ENCODE measurements at regions not wholly inside any gene's neighbourhood (a gene's known extent, or its start where the extent isn't known, plus 50 kb on each side); places are given as distances from the start of the nearest gene placed in this dataset.

- DNase-seq, result no peak
Measured at GRCh38 chr10:111936143-111936542, 247.4 kb downstream of the GPAM start.

GRCh38 chr10:111944331-111944730, 239.2 kb downstream of the GPAM start:
- DNase-seq, result no peak

- no peak for DNase-seq
Measured at GRCh38 chr10:111953949-111954348, 229.6 kb downstream of the GPAM start.

GRCh38 chr10:111954386-111954785, 229.2 kb downstream of the GPAM start:
- no peak for DNase-seq

DNA sequence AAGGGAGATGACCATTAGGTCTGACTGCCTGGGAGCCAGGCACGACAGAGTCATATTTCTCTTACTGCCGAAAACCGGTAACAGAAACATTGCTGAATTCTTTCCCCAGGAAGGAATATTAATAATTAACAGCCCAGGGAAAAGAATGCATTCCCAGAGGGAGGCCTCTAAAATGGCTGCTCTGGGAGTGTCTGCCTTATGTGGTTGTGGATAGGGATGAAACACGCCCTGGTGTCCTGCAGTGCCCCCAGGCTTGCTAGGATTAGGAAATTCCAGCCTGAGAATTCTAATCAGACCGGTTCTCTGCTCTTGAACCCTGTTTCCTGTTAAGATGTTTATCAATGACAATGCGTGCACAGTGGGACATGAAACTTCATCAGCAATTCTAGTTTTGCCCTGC, 226.7 kb downstream of the GPAM start:
- no peak for DNase-seq

DNA sequence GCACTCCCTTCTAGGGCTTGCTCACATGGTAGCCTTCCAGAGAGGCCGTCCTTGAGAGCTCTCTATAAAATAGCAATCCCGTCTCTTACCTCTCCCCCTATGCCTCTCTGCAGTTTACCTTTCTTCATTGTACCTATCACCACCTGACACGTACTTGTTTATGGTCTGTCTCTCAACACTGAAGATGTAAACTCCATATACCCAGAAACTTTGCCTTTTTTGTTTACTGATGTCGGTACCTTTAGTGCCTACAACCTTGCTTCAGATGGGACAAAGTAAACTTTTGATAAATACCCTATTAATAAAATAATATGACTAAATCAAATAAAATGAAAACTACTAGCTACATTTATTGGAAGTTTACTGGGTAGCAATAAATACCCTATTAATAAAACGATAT, 220.6 kb downstream of the GPAM start:
- no peak for DNase-seq

DNA sequence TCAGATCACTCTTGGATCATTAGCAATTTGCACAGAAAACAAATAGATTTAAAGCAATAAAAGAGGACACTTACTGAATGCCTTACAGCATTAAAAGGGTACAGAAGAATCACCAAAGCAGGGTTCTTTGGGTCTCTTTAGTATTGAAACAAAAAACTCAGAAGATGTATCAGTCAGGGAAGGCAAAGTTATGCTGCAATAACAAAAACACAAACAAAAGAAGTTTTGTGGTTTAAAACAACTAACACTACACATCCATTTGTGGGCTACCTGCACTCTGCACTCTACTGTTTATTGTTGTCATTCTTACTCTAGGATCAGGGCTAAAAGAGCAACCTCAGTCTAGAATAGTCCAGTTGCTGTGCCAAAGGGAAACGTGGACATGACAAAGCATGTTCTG, 216.4 kb downstream of the GPAM start:
- DNase-seq, result no peak

DNA sequence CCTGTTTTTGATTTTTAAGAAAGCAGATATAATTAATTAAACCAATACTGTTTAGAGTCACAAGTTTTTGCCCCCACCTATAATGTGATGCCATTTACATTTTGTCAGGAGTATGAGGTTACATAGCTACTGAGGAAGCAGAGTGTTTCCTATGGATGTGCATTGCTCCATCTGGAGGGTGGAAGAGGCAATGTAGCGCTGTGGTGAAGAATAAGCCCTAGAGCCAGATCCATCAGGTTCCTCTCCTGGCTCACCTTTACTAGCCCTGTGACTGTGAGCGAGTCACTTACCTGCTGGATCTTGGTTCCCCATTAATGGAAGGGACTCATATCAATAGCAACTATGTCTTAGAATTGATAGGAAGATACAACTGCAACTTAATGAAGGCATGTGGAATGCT, 216.0 kb downstream of the GPAM start:
- no peak for DNase-seq

GRCh38 chr10:111968647-111969046, 214.9 kb downstream of the GPAM start:
- DNase-seq, result no peak

- no peak for DNase-seq
Measured at GRCh38 chr10:111970111-111970510, 213.5 kb downstream of the GPAM start.

DNA sequence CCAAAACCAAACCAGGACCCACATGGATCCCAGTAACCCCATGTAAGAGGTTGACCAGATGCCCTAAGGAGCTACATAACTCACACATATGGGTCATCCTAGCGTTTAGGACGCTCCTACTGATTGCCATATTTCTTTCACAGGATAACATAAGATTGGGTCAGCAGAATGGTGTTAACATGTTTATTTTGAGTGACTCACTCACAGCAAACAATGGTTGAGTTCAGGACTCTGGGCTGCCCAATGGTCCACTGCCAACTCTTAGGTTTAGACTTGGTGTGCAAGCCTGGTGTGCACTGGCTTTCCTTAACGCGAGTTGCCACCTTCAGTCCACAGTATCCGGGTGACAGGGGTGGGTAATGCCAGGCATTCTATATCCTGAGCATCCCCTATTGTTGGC, 211.5 kb downstream of the GPAM start:
- DNase-seq, result no peak

DNA sequence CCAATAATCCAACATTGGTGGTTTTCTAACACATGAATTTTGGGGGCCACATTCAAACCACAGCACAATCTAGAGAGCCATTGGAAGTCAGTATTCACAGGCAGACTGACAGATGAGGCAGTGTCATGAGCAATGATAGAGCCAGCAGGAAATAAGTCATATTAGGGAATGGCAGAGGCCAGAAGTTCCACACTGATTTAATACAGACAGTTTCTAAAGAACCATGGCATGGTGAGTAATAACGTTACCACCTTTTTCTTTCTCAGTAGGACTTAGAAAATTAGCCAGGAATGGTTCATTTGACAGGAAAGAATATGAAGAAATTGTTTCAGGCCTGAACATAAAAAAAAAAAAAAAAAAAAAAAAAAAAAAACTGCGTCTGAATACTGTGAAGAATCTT, 210.3 kb downstream of the GPAM start:
- DNase-seq, result no peak

GRCh38 chr10:111973826-111974225, 209.7 kb downstream of the GPAM start:
- no peak for DNase-seq

DNA sequence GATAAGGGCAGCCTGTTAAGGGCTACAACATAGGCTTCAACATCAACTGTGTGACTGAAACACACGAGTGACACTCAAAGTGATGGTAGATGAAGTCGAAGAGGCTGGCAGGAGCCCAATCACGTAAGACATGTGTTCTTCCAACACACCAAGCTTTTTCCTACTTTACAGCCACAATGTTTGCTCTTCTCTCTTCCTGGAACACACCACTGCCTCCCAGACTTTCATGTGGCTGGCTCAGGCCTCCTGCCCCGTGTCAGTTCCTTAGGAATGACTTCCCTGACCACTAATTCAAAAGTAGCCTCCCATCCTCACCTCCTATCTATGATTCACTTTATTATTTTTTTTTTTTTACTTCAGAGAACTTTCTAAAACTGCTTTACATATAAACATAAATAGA, 209.2 kb downstream of the GPAM start:
- DNase-seq, result no peak

GRCh38 chr10:111976557-111976956, 207.0 kb downstream of the GPAM start:
- DNase-seq, result no peak

- no peak for DNase-seq
Measured at GRCh38 chr10:111984057-111984456, 199.5 kb downstream of the GPAM start.

GRCh38 chr10:111986079-111986478, 197.5 kb downstream of the GPAM start:
- DNase-seq, result no peak

GRCh38 chr10:111988646-111989045, 194.9 kb downstream of the GPAM start:
- DNase-seq, result no peak

DNA sequence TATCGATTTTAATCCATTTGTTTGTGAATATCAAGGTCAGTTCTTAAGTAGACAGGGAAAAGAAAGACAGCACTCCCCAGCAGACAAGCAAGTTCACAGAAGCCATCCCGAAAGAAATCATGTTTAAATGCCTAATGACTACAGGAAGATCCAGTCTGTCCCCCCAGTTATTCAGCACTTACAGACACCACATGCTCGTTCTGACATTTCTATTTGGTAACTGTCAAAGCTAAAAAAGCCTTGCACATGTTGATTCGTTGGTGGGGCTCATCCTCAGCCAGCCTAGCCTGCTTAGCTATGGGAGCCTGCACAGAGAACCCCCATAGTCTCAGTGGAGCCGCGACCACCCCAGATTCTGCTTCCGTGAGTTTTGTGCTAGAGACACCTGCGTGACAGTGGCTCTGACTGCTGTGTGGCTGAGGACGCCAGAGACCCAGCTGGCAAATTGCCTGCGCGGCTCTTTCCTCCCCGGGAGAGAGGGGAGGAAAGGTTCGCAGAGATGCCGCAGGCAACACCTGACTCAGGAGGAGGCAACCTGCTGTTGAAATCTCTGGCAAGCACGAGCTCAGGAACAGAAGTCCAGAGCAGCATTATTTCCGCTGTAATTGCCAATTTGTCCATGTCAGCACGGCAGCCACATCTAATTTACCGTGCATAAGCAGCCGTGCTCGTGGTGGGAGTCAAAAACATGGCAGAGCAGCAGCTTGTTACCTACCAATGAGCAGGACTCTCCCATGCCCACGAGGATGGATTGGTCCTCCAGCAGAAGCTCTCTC, 194.2 kb downstream of the GPAM start:
- peak; percentile 38 for DNase-seq

DNA sequence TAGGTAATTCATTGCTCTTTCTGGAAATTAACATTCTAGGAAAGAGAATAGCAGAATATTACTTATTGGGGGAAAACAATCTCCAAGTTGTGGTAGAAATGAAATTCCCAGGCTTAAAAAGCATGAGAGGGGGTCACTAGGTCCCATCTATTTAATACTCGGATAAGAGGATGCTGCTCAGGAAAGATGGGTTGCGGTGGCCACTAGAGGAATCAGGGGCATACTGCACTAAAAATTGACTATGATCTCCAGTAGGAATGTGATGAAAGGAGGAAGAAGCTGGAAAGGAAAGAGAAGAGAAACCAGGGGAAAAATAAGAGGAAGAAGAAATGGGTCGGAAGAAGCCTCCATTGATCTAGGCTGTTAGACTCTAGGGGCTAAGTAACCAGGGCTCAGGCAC, 192.8 kb downstream of the GPAM start:
- DNase-seq, result no peak

GRCh38 chr10:111993321-111993720, 190.2 kb downstream of the GPAM start:
- DNase-seq, result no peak

GRCh38 chr10:111993872-111994426, 189.6 kb downstream of the GPAM start:
- no peak for DNase-seq

GRCh38 chr10:111996103-111996502, 187.5 kb downstream of the GPAM start:
- no peak for DNase-seq

DNA sequence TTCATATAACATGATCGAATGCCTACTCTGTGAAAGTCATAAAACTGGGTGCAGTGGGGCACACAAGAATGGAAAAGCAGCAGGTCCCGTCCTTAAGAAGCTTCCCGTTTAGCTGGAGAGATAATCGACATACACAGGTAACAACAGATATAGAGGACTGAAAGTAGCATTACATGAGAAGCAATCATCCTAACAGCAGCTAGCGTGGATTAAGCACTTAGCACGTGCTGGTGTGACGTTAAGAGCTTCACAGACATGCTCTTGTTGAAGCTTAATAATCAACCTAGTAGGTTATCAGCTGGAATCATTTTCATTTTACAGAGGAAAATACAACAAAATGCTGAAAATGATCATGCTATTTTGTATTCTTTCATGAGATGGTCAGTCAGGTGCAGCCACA, 184.8 kb downstream of the GPAM start:
- no peak for DNase-seq

Data from NCI-H1105 (cell line).